HEK293 (cell line): ENCODE measurements at regions not wholly inside any gene's neighbourhood (a gene's known extent, or its start where the extent isn't known, plus 50 kb on each side); places are given as distances from the start of the nearest gene placed in this dataset.

Experiments used
- CTCF ChIA-PET: fragments of 350-600 bp; formaldehyde crosslinking; extraction: SDS; loops from one replicate; lab custom pipeline; 2021; ENCODE audit warnings: antibody characterized with exemption; lab: Yijun Ruan, JAX
- POLR2A ChIA-PET: fragments of 300-600 bp; formaldehyde crosslinking; extraction: SDS; loops from one replicate; lab custom pipeline; 2020; ENCODE audit warnings: antibody characterized with exemption, inconsistent platforms; lab: Yijun Ruan, JAX
- H3K27ac ChIP-seq: fragments of 200-500 bp; sonication (Bioruptor generic); 2 replicates; pipeline ENCODE4 v1.5.1; 2014; ENCODE audit warnings: low read depth, low read length, control low read depth, inconsistent platforms; ENCODE audit errors: extremely low read depth
- H3K36me3 ChIP-seq, 2 experiments: fragments of 200-500 bp in 1 of 2; sonication (Bioruptor generic) in 1 of 2; 1 replicate in 1 of 2; 2 replicates in 1 of 2; pipeline ENCODE4 v1.5.1; 2014 to 2017; ENCODE audit warnings: inconsistent platforms in 2 of 2, low read length in 2 of 2; ENCODE audit not compliant: control insufficient read depth in 2 of 2, insufficient read depth in 1 of 2
- H3K4me1 ChIP-seq: fragments of 200-500 bp; sonication (Bioruptor generic); 2 replicates; pipeline ENCODE4 v1.5.1; 2014; ENCODE audit warnings: mild to moderate bottlenecking, low read length, inconsistent platforms; ENCODE audit not compliant: control insufficient read depth, insufficient read depth
- H3K4me3 ChIP-seq: 2 replicates; pipeline ENCODE4 v1.5.1; 2011; ENCODE audit warnings: low read depth, mild to moderate bottlenecking, control low read depth, low read length, moderate library complexity
- H3K9me3 ChIP-seq: fragments of 200-500 bp; sonication (Bioruptor generic); 2 replicates; pipeline ENCODE4 v1.5.1; 2014; ENCODE audit warnings: low read depth, low read length, inconsistent platforms; ENCODE audit not compliant: control insufficient read depth, insufficient read depth
- HOXC10 ChIP-seq: sonication (generic); formaldehyde crosslinking; IDR thresholded peaks from 2 replicates; pipeline ENCODE4 v1.8.1; 2023; ENCODE audit warnings: mild to moderate bottlenecking, missing genetic modification reagents
- HOXD13 ChIP-seq: sonication (generic); formaldehyde crosslinking; IDR thresholded peaks from 2 replicates; pipeline ENCODE4 v1.8.0; 2022; ENCODE audit warnings: missing genetic modification reagents, borderline replicate concordance
- IKZF3 ChIP-seq: fragments of 450-650 bp; IDR thresholded peaks from 2 replicates; pipeline ENCODE4 v1.5.0; 2018; ENCODE audit warnings: missing biosample characterization, mild to moderate bottlenecking, missing genetic modification characterization, moderate library complexity
- KLF7 ChIP-seq: fragments of 450-650 bp; formaldehyde crosslinking; IDR thresholded peaks from 2 replicates; pipeline ENCODE4 v1.5.1; 2016; ENCODE audit warnings: missing biosample characterization, missing genetic modification characterization, borderline replicate concordance
- OVOL3 ChIP-seq: fragments of 450-650 bp; formaldehyde crosslinking; IDR thresholded peaks from 2 replicates; pipeline ENCODE4 v1.5.1; 2016; ENCODE audit warnings: missing biosample characterization, missing genetic modification characterization
- PATZ1 ChIP-seq: fragments of 450-650 bp; formaldehyde crosslinking; IDR thresholded peaks from 2 replicates; pipeline ENCODE4 v1.5.1; 2016; ENCODE audit warnings: missing biosample characterization, missing genetic modification characterization
- REPIN1 ChIP-seq: fragments of 450-650 bp; formaldehyde crosslinking; IDR thresholded peaks from 2 replicates; pipeline ENCODE4 v1.5.1; 2017; ENCODE audit warnings: missing biosample characterization, missing genetic modification characterization, low read depth
- ZNF10 ChIP-seq: fragments of 450-650 bp; formaldehyde crosslinking; IDR thresholded peaks from 2 replicates; pipeline ENCODE4 v1.5.1; 2017; ENCODE audit warnings: missing biosample characterization, missing genetic modification characterization
- ZNF157 ChIP-seq: fragments of 450-650 bp; formaldehyde crosslinking; IDR thresholded peaks from 2 replicates; pipeline ENCODE4 v1.5.1; 2016; ENCODE audit warnings: missing biosample characterization, missing genetic modification characterization
- ZNF239 ChIP-seq: fragments of 450-650 bp; formaldehyde crosslinking; IDR thresholded peaks from 2 replicates; pipeline ENCODE4 v1.5.1; 2016; ENCODE audit warnings: missing biosample characterization, missing genetic modification characterization
- ZNF302 ChIP-seq: fragments of 450-650 bp; formaldehyde crosslinking; IDR thresholded peaks from 2 replicates; pipeline ENCODE4 v1.5.1; 2016; ENCODE audit warnings: missing biosample characterization, missing genetic modification characterization, low read depth
- ZNF391 ChIP-seq: fragments of 450-650 bp; formaldehyde crosslinking; IDR thresholded peaks from 2 replicates; pipeline ENCODE4 v1.5.1; 2016; ENCODE audit warnings: low read depth, missing biosample characterization, missing genetic modification characterization, borderline replicate concordance
- ZNF394 ChIP-seq: fragments of 450-650 bp; formaldehyde crosslinking; IDR thresholded peaks from 2 replicates; pipeline ENCODE4 v1.5.1; 2016; ENCODE audit warnings: missing biosample characterization, missing genetic modification characterization, mild to moderate bottlenecking, moderate library complexity, borderline replicate concordance
- ZNF423 ChIP-seq: fragments of 450-650 bp; formaldehyde crosslinking; IDR thresholded peaks from 2 replicates; pipeline ENCODE4 v1.5.1; 2016; ENCODE audit warnings: missing biosample characterization, missing genetic modification characterization
- ZNF48 ChIP-seq: fragments of 450-650 bp; formaldehyde crosslinking; IDR thresholded peaks from 2 replicates; pipeline ENCODE4 v1.5.1; 2016; ENCODE audit warnings: missing biosample characterization, missing genetic modification characterization
- ZNF488 ChIP-seq: fragments of 450-650 bp; formaldehyde crosslinking; IDR thresholded peaks from 2 replicates; pipeline ENCODE4 v1.5.1; 2016; ENCODE audit warnings: missing biosample characterization, missing genetic modification characterization
- ZNF510 ChIP-seq: fragments of 450-650 bp; formaldehyde crosslinking; IDR thresholded peaks from 2 replicates; pipeline ENCODE4 v1.5.1; 2018; ENCODE audit warnings: mild to moderate bottlenecking, missing genetic modification characterization, missing biosample characterization; ENCODE audit not compliant: insufficient replicate concordance
- ZNF518A ChIP-seq: fragments of 450-650 bp; formaldehyde crosslinking; conservative IDR thresholded peaks from 2 replicates; pipeline ENCODE4 v1.5.1; 2016; ENCODE audit warnings: low read depth, missing biosample characterization, missing genetic modification characterization
- ZNF560 ChIP-seq: fragments of 450-650 bp; formaldehyde crosslinking; IDR thresholded peaks from 2 replicates; pipeline ENCODE4 v1.5.1; 2017; ENCODE audit warnings: missing biosample characterization, missing genetic modification characterization, borderline replicate concordance
- ZNF585B ChIP-seq: fragments of 450-650 bp; formaldehyde crosslinking; IDR thresholded peaks from 2 replicates; pipeline ENCODE4 v1.5.1; 2016; ENCODE audit warnings: missing biosample characterization, missing genetic modification characterization
- ZNF664 ChIP-seq: fragments of 450-650 bp; formaldehyde crosslinking; IDR thresholded peaks from 2 replicates; pipeline ENCODE4 v1.5.1; 2016; ENCODE audit warnings: missing biosample characterization, missing genetic modification characterization
- ZNF670 ChIP-seq: fragments of 450-650 bp; formaldehyde crosslinking; IDR thresholded peaks from 2 replicates; pipeline ENCODE4 v1.5.1; 2016; ENCODE audit warnings: missing biosample characterization, missing genetic modification characterization, low read depth

- TF ChIP-seq IKZF3 (tag by site-specific recombination), result no peak
Measured at GRCh38 chr12:53856132-53856531, 82.5 kb upstream of the HOXC13 start (continued).

DNA sequence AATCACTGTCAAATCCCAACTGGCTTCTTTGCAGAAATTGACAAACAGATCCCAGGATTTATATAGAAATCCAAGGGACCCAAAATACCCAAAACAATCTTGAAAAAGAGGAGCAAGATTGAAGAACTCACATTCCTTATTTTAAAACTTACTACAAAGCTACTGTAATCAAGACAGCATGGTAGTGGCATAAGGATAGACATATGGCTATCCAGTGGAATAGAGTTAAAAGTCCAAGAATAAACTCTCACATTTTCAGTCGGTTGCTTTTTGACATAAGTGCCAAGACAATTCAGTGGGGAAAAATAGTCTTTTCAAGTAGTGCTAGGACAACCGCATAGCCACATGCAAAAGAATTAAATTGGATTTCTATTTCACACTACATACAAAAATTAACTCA lies 81.0 kb upstream of the HOXC13 start:
- H3K9me3 ChIP-seq, result no peaks in the 10 kb centered on the region
- no peaks in the 10 kb centered on the region for H3K36me3 ChIP-seq
- no peak overlapping the region for H3K4me3 ChIP-seq
- ChIA-PET POLR2A (no interaction called here), CTCF (no interaction called here)
- no peak overlapping the region for H3K27ac ChIP-seq
- H3K4me1 ChIP-seq, result no peaks in the 10 kb centered on the region
- TF ChIP-seq ZNF10 (tag by site-specific recombination) (no peak), ZNF48 (tag by site-specific recombination) (no peak), OVOL3 (tag by site-specific recombination) (no peak), ZNF488 (tag by site-specific recombination) (no peak), ZNF560 (no peak)

- no peaks in the 10 kb centered on the region for H3K9me3 ChIP-seq
- ChIA-PET CTCF (interaction anchor here (0.6 to 0.7 kb wide), 2 partner anchors 9 to 445 kb away, joined by 3 to 5 read pairs; no protein-coding TSS in a partner anchor), POLR2A (no interaction called here)
- no peak overlapping the region for H3K4me3 ChIP-seq
- no peaks in the 10 kb centered on the region for H3K4me1 ChIP-seq
- H3K36me3 ChIP-seq, result no peaks in the 10 kb centered on the region
- no peak for TF ChIP-seq ZNF585B (tag by site-specific recombination)
- TF ChIP-seq REPIN1 (tag by site-specific recombination), result no peak
- no peak for TF ChIP-seq KLF7
- H3K27ac ChIP-seq, result no peak overlapping the region
Measured at GRCh38 chr12:53860426-53861345, 77.9 kb upstream of the HOXC13 start.

- no peaks in the 10 kb centered on the region for H3K4me1 ChIP-seq
- H3K4me3 ChIP-seq, result no peak overlapping the region
- H3K9me3 ChIP-seq, result no peaks in the 10 kb centered on the region
- ChIA-PET POLR2A (no interaction called here), CTCF (interaction anchor here (0.6 kb wide), 1 partner anchor 71 kb away, joined by 3 read pairs; no protein-coding TSS in a partner anchor)
- no peak overlapping the region for H3K27ac ChIP-seq
- H3K36me3 ChIP-seq, result no peaks in the 10 kb centered on the region
- TF ChIP-seq PATZ1 (no peak), ZNF510 (tag by site-specific recombination) (no peak), ZNF664 (tag by site-specific recombination) (no peak), ZNF518A (tag by site-specific recombination) (no peak), ZNF423 (tag by site-specific recombination) (no peak), ZNF239 (tag by site-specific recombination) (no peak), HOXD13 (no peak), ZNF394 (tag by site-specific recombination) (no peak), ZNF302 (tag by site-specific recombination) (no peak), ZNF157 (tag by site-specific recombination) (no peak), ZNF391 (tag by site-specific recombination) (no peak), ZNF670 (tag by site-specific recombination) (no peak), HOXC10 (CRISPR knock-in tag) (no peak)
Measured at GRCh38 chr12:53862206-53862605, 76.4 kb upstream of the HOXC13 start.
